NCI-H1930 (cell line): ENCODE measurements at regions not wholly inside any gene's neighbourhood (a gene's known extent, or its start where the extent isn't known, plus 50 kb on each side); places are given as distances from the start of the nearest gene placed in this dataset.
A peak's percentile ranks its signal among the peaks of the same experiment; 100 is the strongest.

Experiments
- DNase-seq, 2 experiments: peaks; one replicate each; lab custom pipeline; 2025; lab: John Stamatoyannopoulos, UW

GRCh38 chr4:140281828-140282552, 91.5 kb upstream of the SCOC start:
- DNase-seq: no peak

DNA sequence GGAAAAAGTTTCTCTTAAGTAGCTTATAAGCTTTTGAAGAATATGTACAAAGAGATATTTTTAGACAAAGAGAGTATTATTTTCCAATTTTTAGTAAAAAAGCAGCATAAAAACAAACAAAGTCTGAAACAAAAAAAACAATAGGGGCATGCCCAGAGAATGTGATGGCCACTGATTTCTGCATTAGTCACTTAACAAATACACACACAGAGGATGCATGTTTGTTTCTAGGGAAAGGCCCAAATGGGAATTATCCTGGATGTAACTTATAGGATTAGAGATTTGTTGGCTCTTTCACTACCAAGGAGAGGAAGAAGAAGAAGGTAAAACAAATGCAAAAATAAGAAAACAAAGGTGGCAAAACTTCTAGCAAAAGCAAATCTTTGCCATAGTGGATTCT, 95.9 kb upstream of the SCOC start:
- no peak for DNase-seq

- DNase-seq: no peak
Observed at GRCh38 chr4:140271553-140271952, 101.9 kb upstream of the SCOC start.

- no peak for DNase-seq
Observed at GRCh38 chr4:140269369-140269768, 104.1 kb upstream of the SCOC start.

GRCh38 chr4:140268186-140268841, 105.1 kb upstream of the SCOC start:
- no peak for DNase-seq

DNA sequence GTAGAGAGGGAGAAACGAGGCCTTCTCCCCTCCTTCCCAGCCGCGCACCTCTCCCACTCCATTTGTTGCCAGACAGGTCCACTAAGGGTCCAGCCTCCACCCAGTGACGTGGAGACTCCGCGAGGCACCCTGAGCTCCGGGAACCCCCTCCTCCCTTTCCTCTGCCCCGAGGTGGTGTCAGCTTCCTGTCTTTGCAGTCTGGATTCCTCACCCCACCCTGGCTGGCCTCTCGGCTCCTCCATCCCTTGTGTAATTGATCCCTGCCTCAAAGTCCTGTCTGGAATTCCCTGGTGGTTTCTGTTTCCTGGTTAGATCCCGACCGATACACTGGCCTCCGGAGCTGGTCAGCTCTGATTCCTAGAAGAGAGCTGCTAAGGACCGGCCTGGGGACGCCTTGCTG, 105.9 kb upstream of the SCOC start:
- no peak for DNase-seq

- DNase-seq: no peak
Observed at GRCh38 chr4:140266958-140267568, 106.4 kb upstream of the SCOC start.

DNA sequence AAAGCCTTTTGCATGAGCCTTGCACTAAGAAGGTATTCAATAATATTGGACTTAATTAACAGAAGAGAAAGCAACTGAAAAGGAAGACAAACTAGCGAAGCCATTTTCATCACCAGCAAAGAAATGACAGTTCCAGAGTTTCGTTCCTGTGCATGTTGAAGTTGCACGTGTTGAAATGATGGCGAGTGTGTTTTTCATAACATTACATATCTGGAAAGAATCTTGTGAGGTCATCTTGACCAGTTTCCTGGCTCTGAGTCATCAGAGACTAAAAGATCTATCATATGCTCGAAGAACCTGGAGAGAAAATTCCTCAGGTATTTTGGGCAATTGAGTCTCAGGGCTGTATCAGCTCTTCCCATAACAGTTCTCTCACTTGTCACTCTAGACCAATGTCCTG, 106.2 kb upstream of the MAML3 start:
- DNase-seq: no peak

GRCh38 chr4:140258476-140258875, 104.5 kb upstream of the MAML3 start:
- no peak for DNase-seq

GRCh38 chr4:140257461-140258305, 103.7 kb upstream of the MAML3 start:
- no peak for DNase-seq

DNA sequence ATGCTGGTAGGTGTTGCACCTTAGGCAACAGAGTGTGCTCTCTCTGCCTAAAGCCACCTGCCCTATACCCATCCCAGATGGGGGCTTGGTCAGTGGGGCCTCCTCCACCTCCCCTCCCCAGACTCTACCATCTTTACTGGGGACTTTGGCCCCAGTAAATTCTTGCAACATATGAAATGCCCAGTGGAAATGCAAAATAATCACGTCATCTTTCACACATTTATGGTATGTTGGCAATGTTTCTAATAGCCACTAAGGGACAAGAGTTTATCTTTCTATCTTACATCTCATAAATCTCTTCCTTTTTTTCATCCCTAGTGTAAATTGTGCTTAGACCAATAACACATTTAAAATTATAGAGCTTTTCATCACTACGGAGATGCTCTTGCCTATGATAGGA, 103.0 kb upstream of the MAML3 start:
- DNase-seq: no peak

- DNase-seq: no peak
Observed at GRCh38 chr4:140256335-140256734, 102.4 kb upstream of the MAML3 start.

DNA sequence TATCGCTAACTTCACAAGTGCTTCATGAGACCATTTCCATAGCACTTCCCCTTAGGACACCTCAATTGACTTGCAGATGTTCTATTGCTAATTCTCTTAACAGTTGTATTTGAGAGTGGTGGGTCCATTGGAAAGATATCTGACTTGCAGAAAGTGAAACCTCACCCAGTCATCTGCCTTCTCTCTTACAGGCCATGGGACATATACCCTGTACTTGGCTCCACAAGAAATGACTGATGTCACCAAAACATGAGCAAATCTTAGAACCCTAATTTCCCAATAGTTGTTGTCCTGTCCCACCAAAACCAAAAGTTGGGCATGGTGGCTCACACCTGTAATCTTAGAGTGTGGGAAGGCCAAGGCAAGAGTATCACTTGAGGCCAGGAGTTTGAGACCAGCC, 101.9 kb upstream of the MAML3 start:
- no peak for DNase-seq

DNA sequence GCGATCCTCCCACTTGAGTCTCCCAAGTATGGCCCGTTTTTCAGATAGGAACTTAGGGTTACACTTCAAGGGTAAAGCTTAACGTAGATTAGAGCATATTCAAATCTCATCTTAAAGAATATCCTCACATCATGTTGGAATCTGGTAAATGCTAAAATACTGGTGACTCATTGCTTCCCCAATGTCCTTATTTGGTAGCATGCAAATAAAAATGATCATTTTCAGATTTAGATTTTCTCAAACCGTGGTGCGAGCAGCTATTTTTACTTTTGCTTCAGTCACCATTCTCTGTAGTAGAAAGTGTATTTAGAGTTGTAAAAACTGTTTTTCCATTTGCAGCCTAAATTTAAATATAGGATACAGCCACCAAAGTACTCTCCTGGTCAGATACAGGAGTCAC, 101.5 kb upstream of the MAML3 start:
- no peak for DNase-seq

DNA sequence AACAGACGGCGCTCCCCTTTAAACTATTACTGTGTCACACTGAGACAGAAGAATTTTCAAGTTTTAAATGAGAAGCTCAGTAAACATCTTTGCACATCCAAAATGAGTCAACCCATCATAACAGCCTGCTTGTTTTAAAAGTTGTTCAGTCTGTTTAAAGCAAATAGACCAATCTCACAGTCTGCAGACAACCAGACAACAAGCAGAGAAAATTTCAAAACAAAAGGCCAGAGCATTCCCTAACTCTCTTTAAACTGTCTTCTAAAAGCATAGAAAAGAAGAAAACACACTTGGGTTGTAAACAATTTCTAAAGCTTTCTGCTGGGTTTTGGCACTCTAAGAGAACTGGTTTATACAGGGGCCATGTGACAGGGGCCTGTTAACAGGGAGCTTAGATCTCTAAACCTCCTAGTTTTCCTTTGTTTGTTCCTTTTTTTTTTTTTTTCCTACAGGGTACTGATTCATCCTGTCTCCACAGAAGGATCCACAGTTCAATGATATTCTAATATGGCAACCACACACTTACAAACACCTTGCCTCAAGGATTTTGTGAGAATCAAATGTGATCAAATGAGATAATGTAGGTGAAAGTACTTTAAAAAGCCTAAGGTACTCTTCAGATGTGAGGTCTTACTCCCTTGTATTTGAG, 100.8 kb upstream of the MAML3 start:
- DNase-seq: no peak

- DNase-seq: no peak
Observed at GRCh38 chr4:140253556-140254027, 99.6 kb upstream of the MAML3 start.

- DNase-seq: peak; percentile 52 to 67
Observed at GRCh38 chr4:140252742-140253555, 99.0 kb upstream of the MAML3 start.

GRCh38 chr4:140252141-140252741, 98.3 kb upstream of the MAML3 start:
- DNase-seq: peak in 1 of 2 experiments; percentile 10

GRCh38 chr4:140251571-140251970, 97.6 kb upstream of the MAML3 start:
- no peak for DNase-seq

GRCh38 chr4:140250989-140251552, 97.1 kb upstream of the MAML3 start:
- peak in 1 of 2 experiments; percentile 17 for DNase-seq
